Naive thymus-derived CD4-positive, alpha-beta T cell (primary cell): ENCODE measurements at regions not wholly inside any gene's neighbourhood (a gene's known extent, or its start where the extent isn't known, plus 50 kb on each side); places are given as distances from the start of the nearest gene placed in this dataset.
"Not testable (repeated sequence)": the region's sequence is repeated elsewhere in the genome, so short reads cannot be mapped to it uniquely, and the experiment has no call there.

ENCODE experiments used
- ATAC-seq: fragments of 150-1000 bp; cut with Tn5 transposase; 2 replicates; pipeline ENCODE4 v1.10.0; 2021; ENCODE audit warnings: mild to moderate bottlenecking, moderate library complexity
- CTCF ChIA-PET: fragments of 350-600 bp; sonication (Branson Sonifier 250); formaldehyde crosslinking; loops from one replicate; lab custom pipeline; 2021; ENCODE audit warnings: antibody characterized with exemption; lab: Charles Lee
- POLR2A ChIA-PET: fragments of 350-600 bp; sonication (Branson Sonifier 250); formaldehyde crosslinking; loops from one replicate; lab custom pipeline; 2021; ENCODE audit warnings: antibody characterized with exemption, inconsistent platforms; lab: Charles Lee
- DNase-seq, 9 donors: peaks; one replicate each; pipeline versions ENCODE4 v3.0.0 to v3.0.0-alpha.2; 2020 to 2022; ENCODE audit warnings: mixed read lengths in 1 of 9
- H3K27ac ChIP-seq: one replicate; pipeline ENCODE4 v1.7.0; 2013; ENCODE audit warnings: mild to moderate bottlenecking, low read depth, low read length, moderate library complexity
- H3K27me3 ChIP-seq, 2 donors: one replicate each; pipeline ENCODE4 v1.7.0; 2013; ENCODE audit warnings: low read length in 2 of 2, mild to moderate bottlenecking in 2 of 2, moderate library complexity in 2 of 2; ENCODE audit not compliant: control insufficient read depth in 2 of 2, insufficient read depth in 2 of 2
- H3K36me3 ChIP-seq, 3 experiments: 1 replicate in 2 of 3; 2 replicates in 1 of 3; pipeline ENCODE4 v1.7.0; 2013; ENCODE audit warnings: low read length in 3 of 3, mild to moderate bottlenecking in 3 of 3, moderate library complexity in 1 of 3; ENCODE audit not compliant: insufficient read depth in 3 of 3, control insufficient read depth in 2 of 3
- H3K4me1 ChIP-seq, 2 donors: one replicate each; pipeline ENCODE4 v1.7.0; 2013; ENCODE audit warnings: low read length in 2 of 2, mild to moderate bottlenecking in 2 of 2, moderate library complexity in 1 of 2; ENCODE audit not compliant: control insufficient read depth in 2 of 2, insufficient read depth in 2 of 2
- H3K4me3 ChIP-seq: 2 replicates; pipeline ENCODE4 v1.7.0; 2013; ENCODE audit warnings: mild to moderate bottlenecking, low read length
- H3K9me3 ChIP-seq, 3 experiments: 1 replicate in 2 of 3; 2 replicates in 1 of 3; pipeline ENCODE4 v1.7.0; 2013; ENCODE audit warnings: low read length in 3 of 3; ENCODE audit not compliant: control insufficient read depth in 2 of 3
- H3K27ac Mint-ChIP-seq, 9 donors: one replicate each; pipeline ENCODE4 v1.8.0; 2020 to 2022; ENCODE audit warnings: mixed read lengths in 9 of 9, mild to moderate bottlenecking in 8 of 9, moderate library complexity in 5 of 9, inconsistent platforms in 2 of 9
- H3K27me3 Mint-ChIP-seq, 5 donors: one replicate each; pipeline ENCODE4 v1.8.0; 2021 to 2022; ENCODE audit warnings: mixed read lengths in 5 of 5, mild to moderate bottlenecking in 1 of 5
- H3K36me3 Mint-ChIP-seq, 5 donors: one replicate each; pipeline ENCODE4 v1.8.0; 2020 to 2022; ENCODE audit warnings: mixed read lengths in 5 of 5, mild to moderate bottlenecking in 3 of 5, inconsistent platforms in 1 of 5
- H3K4me1 Mint-ChIP-seq, 7 donors: one replicate each; pipeline ENCODE4 v1.8.0; 2020 to 2022; ENCODE audit warnings: mixed read lengths in 7 of 7, mild to moderate bottlenecking in 3 of 7, inconsistent platforms in 1 of 7
- H3K4me3 Mint-ChIP-seq, 10 donors: one replicate each; pipeline ENCODE4 v1.8.0; 2020 to 2022; ENCODE audit warnings: mild to moderate bottlenecking in 10 of 10, mixed read lengths in 10 of 10, moderate library complexity in 6 of 10, inconsistent platforms in 2 of 10
- H3K9me3 Mint-ChIP-seq, 11 donors: one replicate each; pipeline ENCODE4 v1.8.0; 2020 to 2022; ENCODE audit warnings: mixed read lengths in 11 of 11, mild to moderate bottlenecking in 4 of 11, inconsistent platforms in 1 of 11, moderate library complexity in 1 of 11
- intact Hi-C, 2 donors: fragments of 100-400 bp; cut with micrococcal nuclease; formaldehyde crosslinking; loops; one replicate each; pipeline ENCODE4 v1.15.1; 2023

- Histone ChIP-seq H3K4me1 (no peaks in the 10 kb centered on the region), H3K27me3 (no peaks in the 10 kb centered on the region), H3K27ac (no peak overlapping the region), H3K9me3 (no peaks in the 10 kb centered on the region), H3K4me3 (no peak overlapping the region), H3K36me3 (no peaks in the 10 kb centered on the region)
- Mint-ChIP-seq H3K36me3 (no peaks in the 10 kb centered on the region), H3K9me3 (peaks cover 0 to 4% (median 0%) of the 10 kb centered on the region in 11 donors), H3K27me3 (peaks cover 0 to 5% (median 4%) of the 10 kb centered on the region in 5 donors), H3K4me3 (no peak overlapping the region), H3K4me1 (peaks cover 0 to 7% (median 0%) of the 10 kb centered on the region in 7 donors), H3K27ac (no peak overlapping the region)
- intact Hi-C loops, result no loop called here
- no peak for DNase-seq
- ChIA-PET CTCF (no interaction called here), POLR2A (no interaction called here)
- ATAC-seq, result no peak
Observed at GRCh38 chr13:33405371-33405770, 119.8 kb upstream of the STARD13 start.

- intact Hi-C loops, result no loop called here
- POLR2A ChIA-PET, result no interaction called here
- H3K27ac ChIP-seq, result no peak overlapping the region
- no peaks in the 10 kb centered on the region for H3K9me3 ChIP-seq
- H3K4me1 ChIP-seq, result no peaks in the 10 kb centered on the region
- peaks cover 0 to 32% (median 28%) of the 10 kb centered on the region in 5 donors for H3K27me3 Mint-ChIP-seq
- ATAC-seq (no peak), DNase-seq (no peak)
- no peak overlapping the region for H3K4me3 ChIP-seq
- CTCF ChIA-PET, result no interaction called here
- H3K36me3 Mint-ChIP-seq, result no peaks in the 10 kb centered on the region
- H3K27me3 ChIP-seq, result no peaks in the 10 kb centered on the region
- H3K27ac Mint-ChIP-seq, result no peak overlapping the region
- peaks cover 0 to 9% (median 0%) of the 10 kb centered on the region in 7 donors for H3K4me1 Mint-ChIP-seq
- no peak overlapping the region for H3K4me3 Mint-ChIP-seq
- no peaks in the 10 kb centered on the region for H3K36me3 ChIP-seq
- peaks cover 0 to 6% (median 0%) of the 10 kb centered on the region in 11 donors for H3K9me3 Mint-ChIP-seq
Observed at GRCh38 chr13:33409673-33410510, 124.3 kb upstream of the STARD13 start.

- Mint-ChIP-seq H3K4me1 (peaks cover 0 to 9% (median 0%) of the 10 kb centered on the region in 7 donors), H3K9me3 (peaks cover 0 to 6% (median 0%) of the 10 kb centered on the region in 11 donors), H3K36me3 (no peaks in the 10 kb centered on the region), H3K4me3 (no peak overlapping the region), H3K27ac (no peak overlapping the region), H3K27me3 (peaks cover 0 to 32% (median 28%) of the 10 kb centered on the region in 5 donors)
- DNase-seq, result no peak
- H3K9me3 ChIP-seq, result no peaks in the 10 kb centered on the region
- intact Hi-C loops, result no loop called here
- no peaks in the 10 kb centered on the region for H3K27me3 ChIP-seq
- no peak for ATAC-seq
- POLR2A ChIA-PET, result no interaction called here
- H3K4me1 ChIP-seq, result no peaks in the 10 kb centered on the region
- CTCF ChIA-PET, result no interaction called here
- no peaks in the 10 kb centered on the region for H3K36me3 ChIP-seq
- H3K4me3 ChIP-seq, result no peak overlapping the region
- H3K27ac ChIP-seq, result no peak overlapping the region
Observed at GRCh38 chr13:33410619-33411018, 125.1 kb upstream of the STARD13 start.

- Mint-ChIP-seq H3K4me3 (no peak overlapping the region), H3K36me3 (no peaks in the 10 kb centered on the region), H3K9me3 (peaks cover 0 to 6% (median 0%) of the 10 kb centered on the region in 11 donors), H3K4me1 (peaks cover 0 to 9% (median 0%) of the 10 kb centered on the region in 7 donors), H3K27ac (no peak overlapping the region), H3K27me3 (peaks cover 0 to 35% (median 30%) of the 10 kb centered on the region in 5 donors)
- no peak overlapping the region for H3K4me3 ChIP-seq
- H3K36me3 ChIP-seq, result no peaks in the 10 kb centered on the region
- intact Hi-C loops, result no loop called here
- H3K4me1 ChIP-seq, result no peaks in the 10 kb centered on the region
- ChIA-PET CTCF (no interaction called here), POLR2A (no interaction called here)
- ATAC-seq, result no peak
- H3K27me3 ChIP-seq, result no peaks in the 10 kb centered on the region
- H3K27ac ChIP-seq, result no peak overlapping the region
- no peak for DNase-seq
- no peaks in the 10 kb centered on the region for H3K9me3 ChIP-seq
Observed at GRCh38 chr13:33411312-33411711, 125.8 kb upstream of the STARD13 start.

GRCh38 chr13:33415822-33416221, 130.3 kb upstream of the STARD13 start:
- intact Hi-C loops, result no loop called here
- CTCF ChIA-PET, result no interaction called here
- H3K4me3 ChIP-seq, result no peak overlapping the region
- no peaks in the 10 kb centered on the region for H3K4me1 Mint-ChIP-seq
- POLR2A ChIA-PET, result no interaction called here
- ATAC-seq (no peak), DNase-seq (no peak)
- H3K9me3 Mint-ChIP-seq, result peaks cover 0 to 14% (median 3%) of the 10 kb centered on the region in 11 donors
- H3K4me1 ChIP-seq, result no peaks in the 10 kb centered on the region
- H3K27ac Mint-ChIP-seq, result no peak overlapping the region
- no peak overlapping the region for H3K4me3 Mint-ChIP-seq
- no peaks in the 10 kb centered on the region for H3K27me3 ChIP-seq
- peaks cover 0 to 50% (median 31%) of the 10 kb centered on the region in 5 donors for H3K27me3 Mint-ChIP-seq
- no peaks in the 10 kb centered on the region for H3K36me3 ChIP-seq
- H3K36me3 Mint-ChIP-seq, result no peaks in the 10 kb centered on the region
- H3K9me3 ChIP-seq, result no peaks in the 10 kb centered on the region
- H3K27ac ChIP-seq, result no peak overlapping the region

GRCh38 chr13:33418224-33418953, 132.8 kb upstream of the STARD13 start:
- H3K4me3 ChIP-seq, DNase-seq, H3K4me1 Mint-ChIP-seq, H3K4me3 Mint-ChIP-seq, H3K36me3 Mint-ChIP-seq, H3K9me3 ChIP-seq, H3K27ac Mint-ChIP-seq, CTCF ChIA-PET, H3K27ac ChIP-seq, H3K27me3 ChIP-seq, ATAC-seq, H3K9me3 Mint-ChIP-seq, intact Hi-C loops, H3K4me1 ChIP-seq, H3K36me3 ChIP-seq: not testable (repeated sequence)
- peaks cover 4 to 25% (median 21%) of the 10 kb centered on the region in 5 donors for H3K27me3 Mint-ChIP-seq
- POLR2A ChIA-PET, result interaction anchor here (0.6 kb wide), 1 partner anchor 368 kb away, joined by 3 read pairs; no protein-coding TSS in a partner anchor
